Uterus (tissue), 3 donors: ENCODE measurements at regions not wholly inside any gene's neighbourhood (a gene's known extent, or its start where the extent isn't known, plus 50 kb on each side); places are given as distances from the start of the nearest gene placed in this dataset.
A peak's percentile ranks its signal among the peaks of the same experiment; 100 is the strongest.

Experiments used
- DNase-seq, 2 donors: peaks; one replicate each; pipeline ENCODE4 v3.0.0-alpha.2; 2019 to 2020
- H3K27ac ChIP-seq, 2 donors: fragments of 200-600 bp; sonication (generic); 1 replicate in 1 of 2; 2 replicates in 1 of 2; pipeline ENCODE4 v1.5.1; 2016 to 2018
- H3K27me3 ChIP-seq, 2 donors: fragments of 200-600 bp; sonication (generic); one replicate each; pipeline ENCODE4 v1.5.1; 2018 to 2019; ENCODE audit warnings: control low read depth in 1 of 2
- H3K36me3 ChIP-seq, 2 donors: fragments of 200-600 bp; sonication (generic); one replicate each; pipeline ENCODE4 v1.5.1; 2019; ENCODE audit warnings: control low read depth in 1 of 2
- H3K4me1 ChIP-seq, 2 donors: fragments of 200-600 bp; sonication (generic); one replicate each; pipeline ENCODE4 v1.5.1; 2018 to 2019; ENCODE audit warnings: control low read depth in 1 of 2
- H3K4me3 ChIP-seq, 2 donors: fragments of 200-600 bp; sonication (generic); 1 replicate in 1 of 2; 2 replicates in 1 of 2; pipeline ENCODE4 v1.5.1; 2018 to 2019; ENCODE audit warnings: mild to moderate bottlenecking in 1 of 2
- H3K9me3 ChIP-seq, 2 donors: fragments of 200-600 bp; sonication (generic); one replicate each; pipeline ENCODE4 v1.5.1; 2019; ENCODE audit warnings: control low read depth in 1 of 2
- CTCF ChIP-seq, 4 experiments: fragments of 200-600 bp in 2 of 4; fragments of 450-650 bp in 2 of 4; sonication (generic) in 2 of 4; IDR thresholded peaks; one replicate each; pipeline ENCODE4 v1.5.1; 2016 to 2019; ENCODE audit warnings: antibody characterized with exemption in 4 of 4, mild to moderate bottlenecking in 2 of 4, moderate library complexity in 1 of 4
- POLR2A ChIP-seq, 2 donors: fragments of 450-650 bp; IDR thresholded peaks; one replicate each; pipeline ENCODE4 v1.6.1; 2016; ENCODE audit warnings: antibody characterized with exemption in 2 of 2, mild to moderate bottlenecking in 1 of 2, moderate library complexity in 1 of 2
- intact Hi-C: fragments of 100-400 bp; cut with DNase I; formaldehyde crosslinking; loops from one replicate; pipeline ENCODE4 v1.15.1; 2023; ENCODE audit warnings: low total_unique reads
- donor health status: DM: yes; HTN: yes; CAD: no.

GRCh38 chr6:26213334-26214075, 126.3 kb downstream of the HFE start:
- intact Hi-C loops: no loop called here
- Histone ChIP-seq H3K36me3 (no peaks in the 10 kb centered on the region), H3K9me3 (no peaks in the 10 kb centered on the region), H3K27me3 (no peaks in the 10 kb centered on the region), H3K4me1 (peaks cover 0 to 3% of the 10 kb centered on the region in 2 donors), H3K27ac (no peak overlapping the region), H3K4me3 (no peak overlapping the region)
- TF ChIP-seq POLR2A (IDR thresholded peaks at IDR 0.05): no peak
- TF ChIP-seq CTCF (IDR thresholded peaks at IDR 0.05): no peak
- no peak for DNase-seq

GRCh38 chr6:26214803-26215584, 127.8 kb downstream of the HFE start:
- H3K27me3 ChIP-seq: no peaks in the 10 kb centered on the region
- TF ChIP-seq CTCF (IDR thresholded peaks at IDR 0.05) (no peak), POLR2A (IDR thresholded peaks at IDR 0.05) (no peak)
- intact Hi-C loops: no loop called here
- peaks cover 0 to 3% of the 10 kb centered on the region in 2 donors for H3K4me1 ChIP-seq
- H3K4me3 ChIP-seq: peak overlapping the region; percentile 26 to 37
- H3K36me3 ChIP-seq: no peaks in the 10 kb centered on the region
- peak overlapping the region; percentile 93 to 94 for H3K27ac ChIP-seq
- no peak for DNase-seq
- no peaks in the 10 kb centered on the region for H3K9me3 ChIP-seq

GRCh38 chr6:26215585-26216358, 128.5 kb downstream of the HFE start:
- peaks cover 0 to 3% of the 10 kb centered on the region in 2 donors for H3K4me1 ChIP-seq
- peak overlapping the region; percentile 26 to 37 for H3K4me3 ChIP-seq
- DNase-seq: no peak
- no peaks in the 10 kb centered on the region for H3K27me3 ChIP-seq
- no peak for TF ChIP-seq CTCF (IDR thresholded peaks at IDR 0.05)
- peak in 1 of 2 donors; percentile 32 for TF ChIP-seq POLR2A (IDR thresholded peaks at IDR 0.05)
- H3K36me3 ChIP-seq: no peaks in the 10 kb centered on the region
- H3K9me3 ChIP-seq: no peaks in the 10 kb centered on the region
- intact Hi-C loops: no loop called here
- peak overlapping the region; percentile 93 to 94 for H3K27ac ChIP-seq

- Histone ChIP-seq H3K27me3 (no peaks in the 10 kb centered on the region), H3K27ac (peak overlapping the region; percentile 93 to 94), H3K36me3 (no peaks in the 10 kb centered on the region), H3K4me3 (peak overlapping the region; percentile 33 to 52), H3K4me1 (peaks cover 0 to 3% of the 10 kb centered on the region in 2 donors), H3K9me3 (no peaks in the 10 kb centered on the region)
- TF ChIP-seq CTCF (IDR thresholded peaks at IDR 0.05): peak in 1 of 4 experiments; percentile 22
- peak; percentile 96 to 98 for TF ChIP-seq POLR2A (IDR thresholded peaks at IDR 0.05)
- intact Hi-C loops: no loop called here
- peak; percentile 58 to 88 for DNase-seq
These were observed 129.2 kb downstream of the HFE start for GRCh38 chr6:26216359-26216885.
